A549 (cell line): ENCODE measurements at regions not wholly inside any gene's neighbourhood (a gene's known extent, or its start where the extent isn't known, plus 50 kb on each side); places are given as distances from the start of the nearest gene placed in this dataset.
A peak's percentile ranks its signal among the peaks of the same experiment; 100 is the strongest.

Experiments used
- ATAC-seq, 2 experiments: fragments of 200-7000 bp in 1 of 2; fragments of >200 bp in 1 of 2; cut with Nextera tagmentation in 1 of 2; cut with Tn5 transposase in 1 of 2; 3 replicates each; pipeline versions ENCODE4 v1.8.0 to v1.9.1; 2018 to 2020; ENCODE audit warnings: mild to moderate bottlenecking in 1 of 2, moderate library complexity in 1 of 2
- CTCF ChIA-PET: fragments of 300-600 bp; sonication (Branson Sonifier 250); formaldehyde crosslinking; extraction: SDS; loops from one replicate; lab custom pipeline; 2021; ENCODE audit warnings: antibody characterized with exemption, inconsistent platforms; lab: Yijun Ruan, JAX
- POLR2A ChIA-PET: fragments of 350-600 bp; formaldehyde crosslinking; extraction: SDS; loops from one replicate; lab custom pipeline; 2021; ENCODE audit warnings: antibody characterized with exemption, inconsistent platforms; lab: Yijun Ruan, JAX
- DNase-seq, 2 experiments: peaks; one replicate each; pipeline versions ENCODE4 v3.0.0 to v3.0.0-alpha.2; 2011 to 2016; ENCODE audit warnings: low read depth in 1 of 2, low spot score in 1 of 2
- FAIRE-seq: peaks from 2 replicates; lab custom pipeline; 2011; peaks lifted over from hg19 to GRCh38; lab: Jason Lieb, UNC
- H3K27ac ChIP-seq, 2 experiments: fragments of >200 bp; sonication (Bioruptor Twin); formaldehyde crosslinking; 3 replicates each; pipeline ENCODE4 v1.5.1; 2016 to 2017
- H3K4me1 ChIP-seq: fragments of >200 bp; sonication (Bioruptor Twin); formaldehyde crosslinking; 3 replicates; pipeline ENCODE4 v1.6.1; 2016
- H3K4me2 ChIP-seq: fragments of >200 bp; sonication (Bioruptor Twin); formaldehyde crosslinking; 3 replicates; pipeline ENCODE4 v1.6.1; 2016
- H3K4me3 ChIP-seq: fragments of >200 bp; sonication (Bioruptor Twin); formaldehyde crosslinking; 3 replicates; pipeline ENCODE4 v1.5.1; 2016
- H3K9me3 ChIP-seq: fragments of >200 bp; sonication (Bioruptor Twin); formaldehyde crosslinking; 3 replicates; pipeline ENCODE4 v1.6.1; 2016
- CBX8 ChIP-seq: fragments of 200-600 bp; sonication (generic); IDR thresholded peaks from 2 replicates; pipeline ENCODE4 v1.6.1; 2016
- CEBPB ChIP-seq, 2 experiments: fragments of >200 bp in 1 of 2; sonication (Bioruptor Twin) in 1 of 2; formaldehyde crosslinking in 1 of 2; IDR thresholded peaks; 2 replicates each; pipeline ENCODE4 v1.6.1; 2012 to 2016
- CHD4 ChIP-seq: fragments of 200-600 bp; sonication (generic); IDR thresholded peaks from 2 replicates; pipeline ENCODE4 v1.6.1; 2016; ENCODE audit warnings: antibody characterized with exemption, mild to moderate bottlenecking, borderline replicate concordance
- EP300 ChIP-seq, 2 experiments: fragments of >200 bp; sonication (Bioruptor Twin); formaldehyde crosslinking; IDR thresholded peaks; 2 replicates in 1 of 2; 3 replicates in 1 of 2; pipeline ENCODE4 v1.6.1; 2016 to 2017
- ESRRA ChIP-seq: fragments of 150-350 bp; IDR thresholded peaks from 2 replicates; pipeline ENCODE4 v1.6.1; 2014; ENCODE audit warnings: mild to moderate bottlenecking, low read length, borderline replicate concordance
- FOSB ChIP-seq: fragments of 250-450 bp; sonication (Bioruptor Pico); IDR thresholded peaks from 2 replicates; pipeline ENCODE4 v1.5.0; 2020; ENCODE audit warnings: mild to moderate bottlenecking, moderate library complexity
- HOXA7 ChIP-seq: fragments of 250-450 bp; sonication (Bioruptor Pico); IDR thresholded peaks from 2 replicates; pipeline ENCODE4 v1.5.0; 2020; ENCODE audit warnings: mild to moderate bottlenecking, moderate library complexity
- HOXB13 ChIP-seq: fragments of 250-450 bp; sonication (Bioruptor Pico); IDR thresholded peaks from 2 replicates; pipeline ENCODE4 v1.5.0; 2020; ENCODE audit warnings: low read depth, mild to moderate bottlenecking, moderate library complexity
- MYC ChIP-seq: IDR thresholded peaks from 2 replicates; pipeline ENCODE4 v1.6.1; 2012; ENCODE audit warnings: mild to moderate bottlenecking, inconsistent platforms, low read length, improper control_type of control experiment, borderline replicate concordance
- NPAS2 ChIP-seq: fragments of 250-450 bp; sonication (Bioruptor Pico); IDR thresholded peaks from 2 replicates; pipeline ENCODE4 v1.8.0; 2022; ENCODE audit warnings: mild to moderate bottlenecking, moderate library complexity, borderline replicate concordance
- POLR2A ChIP-seq: IDR thresholded peaks from 2 replicates; pipeline ENCODE4 v1.6.1; 2012; ENCODE audit warnings: mild to moderate bottlenecking, low read length
- RARB ChIP-seq: fragments of 250-450 bp; sonication (Bioruptor Pico); IDR thresholded peaks from 2 replicates; pipeline ENCODE4 v1.8.0; 2021; ENCODE audit warnings: mild to moderate bottlenecking, moderate library complexity
- RNF2 ChIP-seq: fragments of 200-600 bp; sonication (generic); IDR thresholded peaks from 2 replicates; pipeline ENCODE4 v1.6.1; 2016; ENCODE audit warnings: low read depth, mild to moderate bottlenecking, antibody characterized with exemption, moderate library complexity, borderline replicate concordance
- TP53 ChIP-seq: fragments of 250-450 bp; sonication (Bioruptor Pico); IDR thresholded peaks from 2 replicates; pipeline ENCODE4 v1.5.0; 2021; ENCODE audit warnings: mild to moderate bottlenecking, moderate library complexity
- ZFP36 ChIP-seq: fragments of 450-650 bp; IDR thresholded peaks from 2 replicates; pipeline ENCODE4 v1.6.1; 2014; ENCODE audit warnings: borderline replicate concordance; ENCODE audit not compliant: partially characterized antibody
- ZSCAN20 ChIP-seq: fragments of 250-450 bp; sonication (Bioruptor Pico); IDR thresholded peaks from 2 replicates; pipeline ENCODE4 v1.8.0; 2022; ENCODE audit warnings: mild to moderate bottlenecking, moderate library complexity
- WGBS: methylation state at CpG from one replicate; pipeline ENCODE4 v1.1.6; 2017; ENCODE audit errors: missing lambda C conversion rate; 5-methylcytosine and 5-hydroxymethylcytosine counted together
- TF ChIP-seq, protein P1 (sequence below): fragments of 250-450 bp; sonication (Bioruptor Pico); IDR thresholded peaks from 2 replicates; pipeline ENCODE4 v1.5.0; 2021; ENCODE audit warnings: mild to moderate bottlenecking, moderate library complexity, borderline replicate concordance
- TF ChIP-seq, protein P2 (sequence below): fragments of 450-650 bp; IDR thresholded peaks from 2 replicates; pipeline ENCODE4 v1.6.1; 2014; ENCODE audit warnings: antibody characterized with exemption
- TF ChIP-seq, protein P3 (sequence below): IDR thresholded peaks from 2 replicates; pipeline ENCODE4 v1.6.1; 2012; ENCODE audit warnings: low read depth, borderline replicate concordance

DNA sequence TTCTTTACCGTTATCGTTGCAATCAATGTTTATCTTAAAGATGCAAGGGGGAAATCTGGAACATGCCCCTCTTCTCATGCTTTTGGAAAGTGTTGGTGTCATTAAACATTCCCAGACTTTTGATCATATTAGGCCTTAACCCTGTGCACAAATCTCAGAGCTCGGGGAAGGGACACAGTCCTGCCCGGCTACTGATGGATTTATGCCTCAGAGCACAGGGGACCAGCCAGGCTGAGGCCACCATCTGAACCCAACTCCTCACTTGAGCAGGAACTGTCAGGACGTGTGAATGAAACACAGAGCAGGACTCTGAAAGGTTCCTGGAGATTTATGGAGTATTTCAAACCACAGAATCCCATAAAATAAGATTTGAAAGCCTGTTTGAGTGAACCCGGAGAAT, 132.0 kb upstream of the CXCL12 start:
- no peaks in the 10 kb centered on the region for H3K9me3 ChIP-seq
- ChIA-PET POLR2A (no interaction called here), CTCF (no interaction called here)
- H3K4me1 ChIP-seq: no peaks in the 10 kb centered on the region
- no peak overlapping the region for H3K4me2 ChIP-seq
- no peak for ATAC-seq
- no peak overlapping the region for H3K4me3 ChIP-seq
- H3K27ac ChIP-seq: no peak overlapping the region
- TF ChIP-seq EP300 (IDR thresholded peaks at IDR 0.05) (no peak), TP53 (CRISPR knock-in tag) (no peak), RNF2 (no peak), CEBPB (IDR thresholded peaks at IDR 0.05) (no peak), MYC (no peak)
- TF ChIP-seq, protein P1, sequence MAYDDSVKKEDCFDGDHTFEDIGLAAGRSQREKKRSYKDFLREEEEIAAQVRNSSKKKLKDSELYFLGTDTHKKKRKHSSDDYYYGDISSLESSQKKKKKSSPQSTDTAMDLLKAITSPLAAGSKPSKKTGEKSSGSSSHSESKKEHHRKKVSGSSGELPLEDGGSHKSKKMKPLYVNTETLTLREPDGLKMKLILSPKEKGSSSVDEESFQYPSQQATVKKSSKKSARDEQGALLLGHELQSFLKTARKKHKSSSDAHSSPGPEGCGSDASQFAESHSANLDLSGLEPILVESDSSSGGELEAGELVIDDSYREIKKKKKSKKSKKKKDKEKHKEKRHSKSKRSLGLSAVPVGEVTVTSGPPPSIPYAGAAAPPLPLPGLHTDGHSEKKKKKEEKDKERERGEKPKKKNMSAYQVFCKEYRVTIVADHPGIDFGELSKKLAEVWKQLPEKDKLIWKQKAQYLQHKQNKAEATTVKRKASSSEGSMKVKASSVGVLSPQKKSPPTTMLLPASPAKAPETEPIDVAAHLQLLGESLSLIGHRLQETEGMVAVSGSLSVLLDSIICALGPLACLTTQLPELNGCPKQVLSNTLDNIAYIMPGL (CRISPR knock-in tag): no peak
- TF ChIP-seq, protein P2, sequence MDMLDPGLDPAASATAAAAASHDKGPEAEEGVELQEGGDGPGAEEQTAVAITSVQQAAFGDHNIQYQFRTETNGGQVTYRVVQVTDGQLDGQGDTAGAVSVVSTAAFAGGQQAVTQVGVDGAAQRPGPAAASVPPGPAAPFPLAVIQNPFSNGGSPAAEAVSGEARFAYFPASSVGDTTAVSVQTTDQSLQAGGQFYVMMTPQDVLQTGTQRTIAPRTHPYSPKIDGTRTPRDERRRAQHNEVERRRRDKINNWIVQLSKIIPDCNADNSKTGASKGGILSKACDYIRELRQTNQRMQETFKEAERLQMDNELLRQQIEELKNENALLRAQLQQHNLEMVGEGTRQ: no peak
- TF ChIP-seq, protein P3, sequence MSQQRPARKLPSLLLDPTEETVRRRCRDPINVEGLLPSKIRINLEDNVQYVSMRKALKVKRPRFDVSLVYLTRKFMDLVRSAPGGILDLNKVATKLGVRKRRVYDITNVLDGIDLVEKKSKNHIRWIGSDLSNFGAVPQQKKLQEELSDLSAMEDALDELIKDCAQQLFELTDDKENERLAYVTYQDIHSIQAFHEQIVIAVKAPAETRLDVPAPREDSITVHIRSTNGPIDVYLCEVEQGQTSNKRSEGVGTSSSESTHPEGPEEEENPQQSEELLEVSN: no peak
- no peak for FAIRE-seq
- no peak for DNase-seq
- 32% methylated on average over 6 of the region's 6 CpGs for WGBS

DNA sequence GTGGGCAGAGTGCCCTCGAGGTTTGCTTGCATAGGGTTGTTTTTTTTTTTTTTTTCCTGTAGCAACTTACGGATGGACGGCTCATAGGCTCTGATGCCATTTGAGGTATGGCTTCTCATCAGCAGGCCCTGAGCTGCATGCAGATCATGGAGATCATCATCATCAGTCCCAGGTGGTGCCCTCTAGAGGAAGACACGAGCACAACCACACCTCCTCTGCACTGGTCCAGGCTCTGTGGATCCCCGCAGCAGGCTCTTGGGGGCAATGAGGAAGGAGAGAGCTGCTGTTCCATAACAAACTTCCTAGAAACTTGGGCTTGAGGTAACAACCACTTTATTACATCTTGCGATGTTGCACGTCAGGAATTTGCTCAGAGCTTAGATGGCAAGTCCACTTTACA, 132.7 kb upstream of the CXCL12 start:
- H3K4me1 ChIP-seq: no peaks in the 10 kb centered on the region
- POLR2A ChIA-PET: no interaction called here
- H3K4me2 ChIP-seq: no peak overlapping the region
- 18% methylated on average over 7 of the region's 7 CpGs for WGBS
- H3K9me3 ChIP-seq: no peaks in the 10 kb centered on the region
- no peak overlapping the region for H3K27ac ChIP-seq
- ATAC-seq (peak in 1 of 2 experiments; percentile 45; a peak in 1 of 6 replicates), DNase-seq (no peak), FAIRE-seq (no peak)
- CTCF ChIA-PET: interaction anchor here (0.7 kb wide), 2 partner anchors 15 to 845 kb away, joined by 3 to 4 read pairs; no protein-coding TSS in a partner anchor
- no peak overlapping the region for H3K4me3 ChIP-seq
- TF ChIP-seq NPAS2 (CRISPR knock-in tag) (no peak), ZSCAN20 (CRISPR knock-in tag) (no peak)

DNA sequence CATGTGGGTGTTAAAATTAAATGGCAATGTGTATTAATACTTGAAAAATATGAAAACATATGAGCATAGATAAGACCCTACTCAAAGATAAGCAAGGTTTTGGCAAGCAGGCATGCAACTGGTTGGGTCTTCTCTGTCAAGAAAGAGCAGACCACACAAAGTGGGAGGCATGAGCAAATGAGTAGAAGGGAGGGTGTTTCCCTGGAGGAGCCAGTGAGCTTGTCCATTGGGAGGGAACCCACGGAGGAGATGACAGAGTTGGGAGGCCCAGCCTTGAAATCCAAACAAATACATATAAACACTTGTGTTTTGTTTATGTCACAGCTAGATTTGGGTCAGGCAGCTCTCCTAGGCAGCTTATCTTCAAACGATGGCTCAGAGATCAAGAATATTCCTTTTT, 134.5 kb upstream of the CXCL12 start:
- ChIA-PET CTCF (interaction anchor here (1.3 kb wide), 1 partner anchor 345 kb away, joined by 3 read pairs; no protein-coding TSS in a partner anchor), POLR2A (no interaction called here)
- Histone ChIP-seq H3K27ac (no peak overlapping the region), H3K9me3 (no peaks in the 10 kb centered on the region), H3K4me2 (no peak overlapping the region), H3K4me1 (no peaks in the 10 kb centered on the region), H3K4me3 (no peak overlapping the region)
- ATAC-seq (no peak), FAIRE-seq (no peak), DNase-seq (no peak)
- 2% methylated on average over 2 of the region's 2 CpGs for WGBS
- TF ChIP-seq CEBPB (IDR thresholded peaks at IDR 0.05): no peak

DNA sequence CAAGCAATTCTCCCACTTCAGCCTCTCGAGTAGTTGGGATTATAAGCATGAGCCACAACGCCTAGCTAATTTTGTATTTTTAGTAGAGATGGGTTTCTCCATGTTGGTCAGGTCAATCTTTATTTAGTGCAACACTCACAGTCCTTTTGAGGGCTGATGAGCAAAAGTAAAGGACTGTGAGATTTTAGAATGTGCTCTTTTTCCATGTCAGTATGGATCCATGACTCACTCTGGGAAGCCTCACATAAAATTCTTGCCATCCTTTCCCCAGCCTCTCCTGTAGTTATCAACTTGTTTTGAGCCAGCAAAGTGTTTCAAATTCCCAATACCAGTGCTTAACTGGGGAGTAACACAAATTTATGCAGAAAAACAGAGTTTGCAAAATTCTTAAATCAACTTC, 135.8 kb upstream of the CXCL12 start:
- no peaks in the 10 kb centered on the region for H3K9me3 ChIP-seq
- no peak overlapping the region for H3K4me2 ChIP-seq
- H3K4me3 ChIP-seq: no peak overlapping the region
- no peak for TF ChIP-seq NPAS2 (CRISPR knock-in tag)
- TF ChIP-seq CHD4: no peak
- no peak for TF ChIP-seq POLR2A
- no peak for TF ChIP-seq CBX8
- TF ChIP-seq FOSB (CRISPR knock-in tag): no peak
- no peak for TF ChIP-seq RARB (CRISPR knock-in tag)
- TF ChIP-seq ESRRA: no peak
- no peak for TF ChIP-seq HOXA7 (CRISPR knock-in tag)
- TF ChIP-seq ZFP36: no peak
- no peak for TF ChIP-seq HOXB13 (CRISPR knock-in tag)
- H3K4me1 ChIP-seq: no peaks in the 10 kb centered on the region
- DNase-seq (no peak), ATAC-seq (no peak), FAIRE-seq (no peak)
- no peak overlapping the region for H3K27ac ChIP-seq
- ChIA-PET POLR2A (no interaction called here), CTCF (no interaction called here)
- WGBS: 4% methylated on average over 2 of the region's 2 CpGs
